ENCODE measurements at regions not wholly inside any gene's neighbourhood (a gene's known extent, or its start where the extent isn't known, plus 50 kb on each side); places are given as distances from the start of the nearest gene placed in this dataset.
"Not testable (repeated sequence)": the region's sequence is repeated elsewhere in the genome, so short reads cannot be mapped to it uniquely, and the experiment has no call there.

DNA sequence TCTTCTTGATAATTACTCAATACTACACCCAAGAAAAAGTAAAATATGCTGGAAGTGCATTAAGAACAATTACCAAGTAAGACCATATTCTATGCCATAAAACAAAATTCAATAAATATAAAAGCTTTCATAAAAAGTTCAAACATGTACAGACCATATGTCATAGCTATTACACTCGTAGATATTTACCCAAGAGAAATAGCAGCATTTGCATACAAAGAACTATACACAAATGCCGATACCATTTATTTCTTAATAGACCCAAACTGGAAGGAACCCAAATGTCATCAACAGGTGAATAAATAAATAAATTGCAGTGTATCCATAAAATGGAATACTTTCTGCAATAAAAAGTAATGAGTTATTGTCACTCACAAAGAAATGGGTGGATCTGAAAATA lies 78.3 kb upstream of the SLC16A7 start:
- DNase-seq = no peak

DNA sequence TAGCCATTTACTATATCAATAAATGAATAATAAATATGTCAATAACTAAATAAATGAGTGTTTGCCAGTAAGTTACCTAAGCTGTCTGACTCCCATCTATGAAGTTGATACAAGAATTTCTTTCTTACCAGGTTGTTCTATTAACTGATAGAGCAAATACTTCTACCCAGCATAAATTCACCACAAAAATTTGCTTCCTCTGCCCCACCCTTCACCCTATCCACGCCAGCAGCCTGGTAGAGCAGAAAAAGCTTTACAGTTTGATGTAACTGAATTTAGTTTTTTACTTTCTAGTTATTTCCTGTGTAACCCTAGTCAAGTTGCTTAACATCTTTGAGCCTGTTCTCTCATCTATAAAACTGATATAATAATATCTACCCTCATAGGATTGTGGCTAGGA lies 94.9 kb upstream of the SLC16A7 start:
- DNase-seq = no peak

DNA sequence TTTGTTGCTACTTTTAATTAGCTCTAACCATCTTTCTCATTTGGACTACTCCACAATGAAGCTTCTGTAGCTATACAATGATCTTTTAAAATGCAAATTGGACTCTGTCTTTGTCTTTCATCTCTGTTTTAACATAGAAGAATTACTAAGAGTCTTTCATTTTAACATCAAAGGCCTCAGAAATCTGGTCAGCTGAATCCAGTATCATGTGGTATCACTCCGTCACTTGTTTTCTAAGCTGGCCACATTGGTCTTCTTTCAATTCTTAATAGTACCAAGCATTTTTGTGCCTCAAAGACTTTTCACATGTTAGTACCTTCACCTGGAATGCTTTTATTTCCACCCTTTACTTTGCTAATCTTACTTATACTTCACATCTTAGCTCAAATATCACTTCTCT lies 95.5 kb upstream of the SLC16A7 start:
- DNase-seq = no peak

DNA sequence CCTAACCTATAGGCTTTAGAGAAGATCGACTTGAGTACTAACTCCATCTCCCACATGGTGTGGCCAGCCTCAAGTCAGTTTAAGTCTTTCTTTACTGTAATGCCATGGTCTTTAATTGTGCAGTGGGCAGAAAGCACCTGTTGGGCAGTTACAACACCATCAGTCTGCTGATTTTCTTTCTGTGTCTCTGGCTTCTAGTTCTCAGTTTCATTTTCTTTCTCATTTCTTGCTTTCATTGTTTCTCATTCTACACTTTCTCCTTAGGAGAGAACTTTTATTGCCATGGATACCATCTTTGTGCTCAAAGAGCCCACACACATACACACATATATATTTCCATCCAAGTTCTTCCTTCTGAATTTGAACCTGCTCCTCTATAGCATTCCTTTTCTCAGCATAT lies 96.1 kb upstream of the SLC16A7 start:
- no peak for DNase-seq

DNA sequence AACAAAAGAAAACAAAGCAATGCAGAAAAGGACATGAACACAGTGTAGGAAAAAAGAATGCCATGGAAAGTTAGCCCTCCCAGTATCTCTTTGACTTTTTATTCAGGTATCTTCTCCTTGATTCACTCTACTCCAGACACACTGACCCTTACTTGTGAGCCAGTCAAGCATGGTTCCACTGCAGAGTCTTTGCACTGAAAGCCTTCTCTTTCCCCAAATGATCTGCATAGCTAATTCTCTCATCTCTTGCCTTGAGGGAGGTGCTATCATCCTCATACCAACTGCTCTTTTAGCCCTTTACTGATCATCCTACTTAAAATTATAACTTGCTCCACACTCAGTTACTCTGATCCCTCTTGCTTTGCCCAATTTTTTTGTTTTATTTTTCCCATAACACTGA lies 101.2 kb upstream of the SLC16A7 start:
- no peak for DNase-seq

DNA sequence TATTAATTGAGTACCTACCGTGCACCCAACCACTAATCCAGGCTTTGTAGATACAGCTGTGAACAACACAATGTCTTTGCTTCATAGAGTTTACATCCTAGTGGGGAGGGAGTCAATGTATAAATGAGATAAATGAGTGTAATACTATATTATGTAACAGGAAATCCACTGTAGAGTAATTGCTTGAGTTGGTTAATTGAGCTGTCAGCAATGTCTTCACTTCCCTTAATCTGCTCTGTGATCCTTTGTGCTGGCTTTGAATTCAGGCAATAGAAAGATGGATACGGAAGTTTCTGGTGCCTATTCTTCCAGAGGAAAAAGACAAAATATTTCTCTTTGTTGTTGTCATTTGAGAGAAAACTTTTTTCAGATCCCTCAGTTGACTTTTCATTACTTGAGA lies 104.0 kb upstream of the SLC16A7 start:
- DNase-seq = no peak

DNA sequence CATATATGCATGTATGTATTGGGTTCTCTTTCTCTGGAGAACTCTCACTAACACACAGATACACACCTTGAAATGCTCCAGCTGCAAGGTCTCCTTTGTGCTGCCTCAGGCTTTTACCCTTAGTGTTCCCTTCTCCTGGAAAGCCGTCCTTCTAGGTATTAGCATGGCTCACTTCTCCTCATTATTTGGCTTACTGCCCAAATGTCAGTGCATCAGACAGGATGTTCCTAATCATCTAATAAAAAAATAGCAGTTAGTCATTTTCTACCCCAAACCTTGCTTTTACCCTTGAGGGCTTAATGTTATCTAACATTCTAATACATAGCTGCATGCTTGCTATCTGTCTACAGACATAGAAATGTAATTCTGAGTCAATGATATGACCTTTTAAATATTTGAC lies 109.0 kb upstream of the SLC16A7 start:
- no peak for DNase-seq

DNA sequence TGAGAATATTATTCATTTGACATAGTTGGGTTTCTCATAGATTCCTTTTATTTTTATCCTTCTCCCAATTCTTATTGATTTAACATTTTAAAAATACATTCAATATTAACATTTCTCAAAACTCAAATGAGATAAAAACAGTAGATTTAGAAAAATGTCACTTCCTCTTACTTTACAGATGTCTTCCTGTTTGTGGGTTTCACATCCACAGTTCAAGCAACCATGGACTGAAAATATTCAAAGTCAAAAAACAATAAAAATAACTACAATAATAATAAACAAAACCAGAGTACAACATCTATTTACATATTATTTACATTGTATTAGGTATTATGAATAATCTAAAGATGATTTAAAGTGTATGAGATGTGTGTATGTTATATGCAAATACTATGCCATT lies 111.3 kb upstream of the SLC16A7 start:
- no peak for DNase-seq

DNA sequence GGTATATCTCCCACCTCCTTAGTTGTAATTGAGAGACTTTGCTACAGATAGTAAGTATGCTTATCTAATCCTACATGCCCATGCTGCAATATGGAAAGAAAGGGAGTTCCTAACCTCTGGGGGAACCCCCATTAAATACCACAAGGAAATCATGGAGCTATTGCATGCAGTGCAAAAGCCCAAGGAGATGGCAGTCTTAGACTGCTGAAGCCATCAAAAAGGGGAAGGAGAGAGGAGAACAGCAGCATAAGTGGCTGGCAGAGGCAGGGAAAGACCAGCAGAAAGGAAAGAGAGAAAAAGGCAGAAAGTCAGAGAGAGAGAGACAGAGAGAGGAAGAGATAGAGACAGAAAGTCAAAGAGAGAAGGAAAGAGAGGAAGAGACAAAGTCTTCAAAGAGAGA lies 121.6 kb upstream of the SLC16A7 start:
- not testable (repeated sequence) for DNase-seq

DNA sequence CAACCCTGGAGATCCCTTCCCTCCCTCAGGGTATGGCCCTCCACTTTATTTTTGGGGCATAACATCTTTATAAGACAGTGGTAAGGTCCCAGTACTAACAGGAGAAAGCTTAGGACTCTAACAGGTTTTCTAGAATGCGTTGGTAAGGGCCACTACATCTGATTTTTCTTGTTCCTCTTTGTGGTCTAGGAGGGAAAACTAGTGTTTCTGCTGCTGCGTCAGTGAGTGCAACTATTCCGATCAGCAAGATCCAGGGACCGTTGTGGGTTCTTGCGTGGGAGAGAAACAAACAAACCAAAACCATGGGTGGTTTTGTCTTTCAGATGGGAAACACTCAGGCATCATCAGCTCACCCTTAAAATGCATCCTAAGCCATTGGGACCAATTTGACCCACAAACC lies 123.6 kb upstream of the SLC16A7 start:
- no peak for DNase-seq

DNA sequence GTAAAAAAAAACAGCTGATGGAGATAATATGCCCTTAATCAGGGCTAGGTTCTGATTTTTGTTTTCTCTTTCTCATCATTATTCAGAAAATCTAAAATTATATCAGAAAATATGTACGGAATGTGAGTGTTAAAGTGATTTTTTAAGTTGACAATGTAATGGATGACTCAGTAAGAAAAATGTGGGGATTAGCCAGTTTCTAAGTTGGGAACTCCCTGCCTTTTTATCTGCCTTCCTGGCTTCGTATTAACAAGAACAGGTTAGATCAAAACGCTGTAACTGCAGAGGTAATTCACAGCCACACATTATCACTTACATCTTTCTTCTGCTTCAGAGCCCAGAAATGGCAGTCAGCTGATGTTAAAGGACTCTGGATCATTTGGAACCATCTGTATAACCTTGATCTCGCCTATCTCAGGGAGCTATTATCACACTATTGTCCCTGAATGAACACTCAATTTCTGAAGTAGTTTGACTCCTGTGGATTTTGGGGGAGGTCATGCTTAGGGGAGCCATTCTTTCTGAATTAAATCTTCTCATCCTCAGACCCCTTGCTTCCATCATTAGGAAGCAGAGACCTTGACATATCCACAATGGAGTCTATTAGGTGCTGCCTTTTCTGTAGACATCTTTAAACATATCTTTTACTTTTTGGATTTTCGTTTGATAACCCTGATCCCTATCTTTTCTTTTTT lies 135.7 kb upstream of the SLC16A7 start:
- DNase-seq = no peak

DNA sequence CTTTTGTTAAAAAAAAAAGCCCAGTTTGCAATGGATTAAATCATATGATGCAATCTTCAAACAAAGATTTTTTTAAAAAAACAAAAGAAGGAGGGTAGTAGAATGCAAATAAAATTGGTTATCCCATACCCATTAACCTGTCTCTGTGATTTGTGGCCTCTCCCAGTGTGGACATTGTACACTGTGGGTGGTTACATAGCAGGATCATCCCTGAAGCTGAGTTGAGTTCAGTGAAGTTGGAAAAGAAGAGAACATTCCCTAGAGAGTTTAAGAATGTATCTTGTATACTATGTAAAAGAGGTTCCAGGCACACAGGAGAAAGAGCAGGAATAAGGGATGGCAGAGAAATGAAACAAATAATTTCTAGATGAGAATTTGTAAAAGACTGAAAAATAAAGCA lies 142.4 kb upstream of the SLC16A7 start:
- no peak for DNase-seq

DNA sequence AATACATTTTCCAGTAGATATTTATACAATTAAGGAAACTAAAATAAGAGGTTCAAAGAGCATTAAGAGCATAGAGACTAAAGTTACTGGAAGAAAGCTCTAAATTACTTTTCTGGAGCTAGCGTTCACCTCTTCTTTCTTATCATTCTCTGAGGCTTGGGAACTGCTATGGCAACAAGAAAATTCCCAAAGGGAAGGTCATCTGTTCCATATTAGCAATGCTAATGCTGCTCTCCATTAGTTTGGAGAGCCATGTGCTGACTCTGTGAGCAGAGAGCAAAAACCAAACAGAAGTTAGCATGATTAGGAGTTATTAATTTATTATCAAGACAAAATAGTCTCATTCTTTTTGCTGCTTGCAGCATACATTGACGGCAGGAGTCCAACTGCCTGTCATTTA lies 143.1 kb upstream of the SLC16A7 start:
- no peak for DNase-seq

DNA sequence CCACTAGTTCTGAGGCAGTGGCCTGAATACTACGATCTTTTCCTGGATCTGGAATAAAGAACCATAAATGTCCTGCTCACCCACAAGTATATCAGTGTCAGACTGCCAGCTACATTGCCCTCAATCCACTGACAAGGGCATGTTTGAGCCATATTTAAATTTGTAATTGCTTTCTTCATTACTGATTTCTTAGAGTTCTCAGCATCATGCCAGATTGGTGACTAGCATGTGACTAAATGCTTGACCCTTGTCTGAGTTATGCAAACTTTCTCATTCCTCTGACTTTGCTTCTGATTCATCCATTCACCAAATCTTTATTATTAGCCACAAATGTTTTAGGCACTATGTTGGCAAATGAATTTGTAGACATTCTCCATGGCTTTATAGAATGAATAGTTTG lies 143.6 kb upstream of the SLC16A7 start:
- DNase-seq = no peak

DNA sequence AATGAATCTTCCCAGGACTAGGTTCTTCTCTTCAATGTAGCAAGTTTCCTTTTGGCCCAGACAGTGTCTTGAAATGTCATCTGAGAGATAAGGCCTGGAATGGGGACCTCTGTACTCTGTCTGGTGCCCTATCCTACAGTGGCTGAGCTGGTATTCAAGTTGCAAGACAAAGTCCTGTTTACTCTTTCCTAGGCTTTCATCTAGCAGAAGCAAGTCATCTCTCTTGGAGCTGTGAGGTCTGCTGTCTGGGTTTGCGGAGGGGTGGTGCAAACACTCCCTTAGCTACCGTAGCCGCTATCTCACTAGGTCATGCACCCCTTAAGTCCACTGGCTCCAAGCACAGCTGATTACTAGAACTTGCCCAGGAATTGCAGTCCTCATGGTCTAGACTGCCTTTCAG lies 149.7 kb upstream of the SLC16A7 start:
- no peak for DNase-seq

DNA sequence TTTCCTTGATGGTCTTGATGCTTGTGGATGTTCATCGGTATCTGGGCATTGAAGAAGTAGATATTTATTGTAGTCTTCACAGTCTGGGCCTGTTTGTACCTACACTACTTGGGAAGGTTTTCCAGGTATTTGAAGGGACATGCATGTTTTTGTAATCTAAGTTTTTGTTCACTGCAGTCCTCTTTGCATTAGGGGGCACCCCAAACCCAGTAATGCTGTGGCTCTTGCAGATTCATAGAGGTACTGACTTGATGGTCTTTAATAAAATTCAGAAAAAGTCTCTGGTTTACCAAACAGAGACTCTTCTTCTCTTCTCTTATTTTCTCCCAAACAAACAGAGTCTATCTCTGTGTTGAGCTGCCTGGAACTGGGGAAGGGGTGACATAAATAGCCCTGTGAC lies 150.9 kb upstream of the SLC16A7 start:
- no peak for DNase-seq

DNA sequence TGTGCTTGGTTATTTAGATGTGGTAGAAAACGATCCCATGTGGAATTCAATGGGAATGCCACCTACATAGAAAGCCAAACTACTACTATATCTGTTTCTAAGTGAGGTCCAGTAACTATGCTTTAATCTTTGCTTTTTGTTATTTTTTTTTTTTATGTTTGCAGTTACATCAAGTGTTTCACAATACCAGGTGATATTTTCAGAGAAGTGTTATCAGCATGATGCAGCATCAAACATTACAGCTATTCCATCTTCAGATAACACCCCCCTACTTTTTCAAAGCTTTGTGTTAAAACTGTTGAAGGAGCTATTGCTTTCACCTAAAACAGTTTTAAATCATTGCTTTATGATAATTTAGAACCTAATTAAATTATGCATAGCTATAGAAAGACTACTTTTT lies 163.8 kb upstream of the SLC16A7 start:
- DNase-seq = no peak

DNA sequence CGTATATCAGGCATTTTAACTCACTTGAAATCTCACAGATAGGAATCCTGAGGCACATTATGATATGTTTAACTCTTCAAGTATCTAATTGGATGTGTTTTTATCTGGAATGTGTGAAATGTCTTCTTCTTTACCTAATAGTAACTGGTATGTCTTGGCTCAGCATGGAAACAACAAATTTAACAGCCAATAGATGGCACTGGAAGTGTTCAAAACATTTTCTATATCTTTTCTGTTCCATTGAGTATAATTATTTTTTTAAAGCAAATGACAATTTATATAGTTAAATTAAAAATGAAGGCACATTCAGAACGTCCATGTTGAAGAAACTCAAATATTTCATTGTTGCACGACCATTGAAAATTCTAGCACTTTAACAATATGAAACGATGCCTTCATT lies 164.6 kb upstream of the SLC16A7 start:
- DNase-seq = no peak

DNA sequence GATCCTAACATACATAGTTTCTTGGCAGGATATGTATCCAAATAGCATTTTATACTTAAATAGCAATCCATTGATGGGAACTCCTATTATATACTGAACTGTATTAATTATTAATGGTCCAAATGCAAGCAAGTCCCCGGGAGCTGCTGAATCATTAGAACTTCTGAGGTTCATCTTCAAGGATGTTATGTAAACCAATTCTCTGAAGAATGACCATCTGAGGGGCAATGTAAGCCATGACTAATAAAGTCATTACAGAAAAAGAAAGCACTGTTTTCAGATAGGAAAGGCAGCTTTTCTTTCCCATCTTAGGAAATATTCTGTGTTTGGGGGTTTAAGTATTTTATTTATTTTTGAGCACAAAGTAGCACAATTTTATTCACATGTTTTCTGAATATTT lies 166.1 kb upstream of the SLC16A7 start:
- no peak for DNase-seq

DNA sequence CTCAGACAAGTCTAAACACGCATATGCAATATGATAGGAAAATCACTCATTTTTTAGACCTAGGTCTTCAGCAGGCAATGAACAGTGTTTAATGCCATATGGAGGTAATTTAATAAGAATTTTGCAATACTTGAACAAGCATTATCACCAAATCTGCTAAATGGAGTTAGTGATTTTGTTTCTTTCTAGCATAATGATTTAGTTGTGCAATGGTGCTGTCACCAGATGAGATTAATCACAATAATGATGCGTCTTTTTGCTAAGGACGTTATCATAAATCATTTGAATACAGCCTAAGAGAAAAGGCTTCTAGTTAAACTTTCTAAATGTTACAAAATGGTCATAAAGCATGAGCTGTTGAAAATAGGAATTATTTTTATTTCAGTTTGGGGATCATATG lies 170.0 kb upstream of the SLC16A7 start:
- DNase-seq = no peak

DNA sequence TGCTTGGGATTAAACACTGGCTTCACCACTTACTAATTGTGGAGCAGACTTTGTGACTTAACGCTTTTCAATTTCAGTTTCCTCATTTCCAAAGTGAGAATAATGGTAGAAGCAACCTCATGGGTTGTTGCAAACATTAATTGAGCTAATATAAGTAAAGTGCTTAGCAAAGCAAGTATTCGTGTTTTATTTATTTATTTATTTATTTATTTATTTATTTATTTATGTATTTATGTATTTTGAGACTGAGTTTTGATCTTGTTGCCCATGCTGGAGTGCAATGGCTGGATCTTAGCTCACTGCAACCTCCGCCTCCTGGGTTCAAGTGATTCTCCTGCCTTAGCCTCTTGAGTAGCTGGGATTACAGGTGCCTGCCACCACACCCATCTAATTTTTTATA lies 171.2 kb upstream of the SLC16A7 start:
- DNase-seq = not testable (repeated sequence)

DNA sequence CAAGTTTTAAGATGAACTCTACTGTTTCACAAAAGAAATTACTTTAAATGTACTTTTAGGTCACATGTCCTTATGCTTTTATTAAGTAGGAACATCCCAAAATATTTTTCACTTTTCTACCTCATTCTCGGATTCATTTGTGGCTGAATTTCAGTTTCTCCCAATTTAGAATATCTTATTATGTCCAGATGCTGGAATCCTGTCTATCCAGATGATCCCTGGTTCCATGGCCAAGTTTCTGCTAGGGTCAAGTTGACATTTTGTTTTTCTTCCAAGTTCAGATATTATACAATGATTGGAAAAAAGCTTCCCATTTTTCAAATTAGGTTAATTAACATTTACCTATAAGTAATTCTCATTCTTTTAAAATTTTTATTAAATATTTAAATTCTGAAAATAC lies 181.8 kb upstream of the SLC16A7 start:
- no peak for DNase-seq

DNA sequence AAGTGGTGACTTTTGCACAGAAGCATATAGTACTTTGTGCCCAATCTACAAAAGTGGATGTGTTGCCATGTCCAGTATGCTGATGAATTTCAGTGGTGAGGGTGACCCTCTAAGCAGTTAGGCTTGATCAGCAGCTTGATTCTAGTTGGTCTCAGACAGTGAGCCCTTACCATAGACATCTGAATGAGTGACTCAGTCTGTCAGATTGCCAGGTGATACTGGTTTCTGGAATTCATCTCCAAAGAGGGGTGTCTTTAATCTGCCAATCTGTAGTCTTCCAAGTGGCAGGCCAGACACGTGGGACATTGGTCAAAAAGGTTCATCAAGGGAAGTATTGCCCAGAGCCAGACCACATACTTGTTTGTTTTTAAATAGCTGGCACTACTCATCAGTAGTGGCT lies 187.4 kb upstream of the SLC16A7 start:
- DNase-seq = no peak

DNA sequence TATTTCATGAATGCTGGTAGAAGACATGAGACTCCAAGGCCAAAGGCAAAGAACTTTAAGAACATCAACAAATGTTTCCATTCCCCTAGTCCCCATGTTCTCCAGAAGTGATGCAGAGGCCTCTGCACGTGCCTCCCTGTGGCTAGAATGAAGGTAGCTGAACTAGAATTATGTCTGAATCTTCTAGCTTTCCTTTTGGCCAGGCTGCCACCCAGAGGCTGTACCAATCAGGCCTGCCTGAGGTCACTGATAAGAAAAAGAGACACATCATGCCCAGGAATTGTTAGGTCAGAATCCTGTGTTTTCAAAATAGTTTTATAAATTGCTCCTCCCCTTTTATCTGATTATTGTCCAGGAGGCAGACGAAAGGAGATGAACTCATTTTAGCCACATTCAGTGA lies 188.0 kb upstream of the SLC16A7 start:
- DNase-seq = no peak

DNA sequence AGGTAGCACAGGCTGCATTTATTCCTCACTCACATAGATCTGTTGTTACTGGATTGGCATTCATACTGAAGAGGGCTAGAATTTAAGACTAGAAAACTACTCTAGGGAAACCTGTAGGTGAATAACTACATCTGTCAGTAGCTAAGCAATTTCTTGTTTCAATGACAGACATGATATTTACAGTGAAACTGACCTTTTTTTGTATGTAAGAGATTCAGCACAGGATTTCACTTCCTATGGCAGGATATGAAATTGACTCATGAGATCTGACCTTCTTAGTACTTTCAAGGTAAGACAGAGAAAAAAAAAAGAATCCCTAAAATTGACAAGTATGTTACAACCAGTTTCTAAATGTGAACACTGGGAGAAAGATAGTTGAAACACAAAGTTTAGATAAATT lies 189.8 kb upstream of the SLC16A7 start:
- no peak for DNase-seq

DNA sequence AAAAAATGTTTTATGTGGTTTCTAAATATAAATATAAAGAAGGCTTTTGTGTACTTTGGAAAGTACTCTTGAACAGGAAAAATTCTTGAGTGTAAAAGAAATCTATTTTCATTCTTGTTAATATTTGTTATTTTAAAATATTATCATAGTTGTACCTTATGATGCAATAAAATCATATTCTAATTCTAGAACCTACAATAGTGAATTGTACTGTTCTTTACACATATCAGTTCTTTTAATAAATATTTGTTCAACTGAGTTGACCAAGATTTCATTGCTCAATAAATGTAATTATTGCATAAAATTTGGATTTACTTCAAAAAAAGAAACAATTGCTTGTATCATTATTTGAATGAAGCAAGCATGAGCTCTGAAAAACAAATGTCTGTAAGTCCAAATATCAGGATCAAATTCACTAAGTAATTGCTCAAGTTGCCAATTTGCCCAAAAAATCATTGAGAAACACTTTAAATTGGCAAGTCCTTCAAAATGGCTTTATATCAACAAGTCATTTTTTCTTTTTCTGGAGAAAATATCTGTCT lies 191.6 kb upstream of the SLC16A7 start:
- no peak for DNase-seq
